Spleen (tissue), 7 donors: ENCODE measurements at regions not wholly inside any gene's neighbourhood (a gene's known extent, or its start where the extent isn't known, plus 50 kb on each side); places are given as distances from the start of the nearest gene placed in this dataset.

Experiments used
- CTCF ChIP-seq, 11 experiments: fragments of 200-600 bp in 7 of 11; fragments of 450-650 bp in 4 of 11; sonication (generic) in 4 of 11; IDR thresholded peaks in 8 of 11; conservative IDR thresholded peaks in 3 of 11; 1 replicate in 7 of 11; 2 replicates in 4 of 11; pipeline versions ENCODE4 v1.4.0 to v1.8.0; 2016 to 2021; ENCODE audit warnings: antibody characterized with exemption in 11 of 11, inconsistent platforms in 4 of 11, mild to moderate bottlenecking in 1 of 11
- POLR2AphosphoS5 ChIP-seq, 3 donors: sonication (generic); formaldehyde crosslinking; IDR thresholded peaks; one replicate each; pipeline ENCODE4 v1.5.1; 2017; ENCODE audit warnings: antibody characterized with exemption in 3 of 3
- donor health status: DM: no; HTN: no; CAD: no; lungs with moderate emphysema.
- donor health status: DM: no; HTN: no; CAD: no.
- donor health status: DM: no; HTN: no; CAD: no.

GRCh38 chr21:15620892-15621291 lies 108.9 kb upstream of the USP25 start:
- TF ChIP-seq CTCF (IDR thresholded peaks at IDR 0.05 in 8 of 11, conservative IDR thresholded peaks at IDR 0.05 in 3 of 11) (no peak), POLR2AphosphoS5 (IDR thresholded peaks at IDR 0.05) (no peak)
